Transverse colon (tissue), 4 donors: ENCODE measurements at regions not wholly inside any gene's neighbourhood (a gene's known extent, or its start where the extent isn't known, plus 50 kb on each side); places are given as distances from the start of the nearest gene placed in this dataset.

Experiments
- DNase-seq: peaks from one replicate; pipeline ENCODE4 v3.0.0-alpha.2; 2019
- H3K27ac ChIP-seq, 4 donors: fragments of 200-600 bp; sonication (generic); 2 replicates each; pipeline ENCODE4 v1.5.1; 2016 to 2018; ENCODE audit warnings: inconsistent platforms in 4 of 4
- H3K27me3 ChIP-seq: fragments of 200-600 bp; sonication (generic); 2 replicates; pipeline ENCODE4 v1.5.1; 2017; ENCODE audit warnings: inconsistent platforms
- H3K36me3 ChIP-seq, 4 donors: fragments of 200-600 bp; sonication (generic); 2 replicates each; pipeline ENCODE4 v1.5.1; 2017 to 2019; ENCODE audit warnings: inconsistent platforms in 4 of 4
- H3K4me1 ChIP-seq, 4 donors: fragments of 200-600 bp; sonication (generic); 2 replicates each; pipeline ENCODE4 v1.5.1; 2017 to 2020; ENCODE audit warnings: inconsistent platforms in 4 of 4
- H3K4me3 ChIP-seq, 4 donors: fragments of 200-600 bp; sonication (generic); 1 replicate in 1 of 4; 2 replicates in 3 of 4; pipeline versions ENCODE4 v1.5.1 to v1.6.1; 2017 to 2019; ENCODE audit warnings: inconsistent platforms in 4 of 4
- H3K9me3 ChIP-seq, 2 donors: fragments of 200-600 bp; sonication (generic); 2 replicates each; pipeline ENCODE4 v1.5.1; 2017 to 2019; ENCODE audit warnings: inconsistent platforms in 2 of 2
- CTCF ChIP-seq, 5 experiments: fragments of 200-600 bp in 3 of 5; fragments of 450-650 bp in 2 of 5; sonication (generic) in 3 of 5; IDR thresholded peaks; 1 replicate in 2 of 5; 2 replicates in 3 of 5; pipeline ENCODE4 v1.5.1; 2016 to 2017; ENCODE audit warnings: antibody characterized with exemption in 5 of 5, inconsistent platforms in 3 of 5, mild to moderate bottlenecking in 2 of 5, moderate library complexity in 1 of 5
- EP300 ChIP-seq: sonication (generic); formaldehyde crosslinking; IDR thresholded peaks from one replicate; pipeline ENCODE4 v1.6.1; 2017; ENCODE audit warnings: antibody characterized with exemption, low read depth
- POLR2A ChIP-seq: fragments of 450-650 bp; IDR thresholded peaks from one replicate; pipeline ENCODE4 v1.6.1; 2016; ENCODE audit warnings: antibody characterized with exemption, mild to moderate bottlenecking, moderate library complexity
- POLR2AphosphoS5 ChIP-seq, 3 donors: sonication (generic); formaldehyde crosslinking; IDR thresholded peaks; one replicate each; pipeline ENCODE4 v1.6.1; 2016; ENCODE audit warnings: antibody characterized with exemption in 3 of 3
- WGBS, 2 donors: methylation state at CpG; one replicate each; pipeline ENCODE4 v1.1.5; 2018; ENCODE audit warnings: low coverage in 1 of 2; 5-methylcytosine and 5-hydroxymethylcytosine counted together
- in situ Hi-C, 4 donors: fragments of 200-750 bp; cut with MboI; loops; one replicate each; pipeline versions ENCODE4 v1.15.0 to v1.15.1; 2017; ENCODE audit warnings: low sequenced_read_pairs in 3 of 4, low pct_ligation_motif_present in 1 of 4, low pct_unique_long_range_greater_than_20kb in 1 of 4
- intact Hi-C: fragments of 100-400 bp; cut with DNase I; formaldehyde crosslinking; loops from one replicate; pipeline ENCODE4 v1.15.1; 2023; ENCODE audit warnings: low total_unique reads

DNA sequence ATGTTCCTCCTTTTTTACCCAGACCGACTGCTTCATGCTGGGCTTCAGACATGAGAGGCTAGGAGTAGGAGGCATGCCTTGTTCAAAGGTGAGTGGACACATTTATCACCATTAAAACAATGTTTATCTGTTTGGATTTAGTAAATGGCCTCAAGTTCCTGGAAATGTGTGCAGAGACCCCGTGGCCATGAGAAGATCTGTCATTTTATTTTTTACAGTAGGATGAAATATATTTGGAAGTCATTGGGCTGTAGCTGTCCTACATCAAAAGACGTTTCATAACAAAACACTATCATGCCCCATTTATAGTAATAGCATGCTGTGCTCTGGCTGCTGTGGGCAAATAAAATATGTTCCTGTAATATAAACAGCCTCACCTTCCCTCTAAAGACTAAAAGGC lies 403.9 kb upstream of the TNP1 start:
- Histone ChIP-seq H3K4me1 (no peaks in the 10 kb centered on the region), H3K9me3 (no peaks in the 10 kb centered on the region), H3K27me3 (no peaks in the 10 kb centered on the region), H3K27ac (peak overlapping the region; percentile 24 to 79 (median 58)), H3K36me3 (no peaks in the 10 kb centered on the region), H3K4me3 (no peak overlapping the region)
- in situ Hi-C loops (no loop called here), intact Hi-C loops (loop anchor here (10.0 kb wide), 1 partner anchor 71 kb away; no protein-coding TSS in a partner anchor)
- no peak for DNase-seq
- 32 to 46% methylated on average over 3 of the region's 3 CpGs for WGBS, 2 donors
- TF ChIP-seq EP300, result peak; percentile 86
- no peak for TF ChIP-seq CTCF (IDR thresholded peaks at IDR 0.05)
- TF ChIP-seq POLR2AphosphoS5 (IDR thresholded peaks at IDR 0.05), result peak; percentile 66 to 82 (median 70)
- TF ChIP-seq POLR2A, result no peak

DNA sequence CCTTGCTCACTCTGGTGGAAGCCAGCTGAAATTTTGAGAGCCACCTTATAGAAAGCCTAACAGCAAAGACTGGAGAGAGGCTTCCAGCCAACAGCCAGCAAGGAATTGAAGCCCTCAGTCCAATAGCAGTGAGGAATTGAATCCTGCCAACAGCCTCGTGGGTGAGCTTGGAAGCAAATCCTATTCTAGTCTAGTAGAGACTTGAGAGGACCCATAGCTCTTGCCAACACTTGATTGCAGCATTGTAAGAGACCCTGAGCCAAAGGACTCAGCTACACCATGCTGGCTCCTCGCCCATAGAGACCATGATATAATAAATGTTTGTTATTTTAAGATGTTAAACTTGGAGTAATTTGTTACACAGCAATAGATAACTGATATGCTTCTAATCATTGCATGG lies 403.0 kb upstream of the TNP1 start:
- H3K4me1 ChIP-seq, result no peaks in the 10 kb centered on the region
- intact Hi-C loops, result loop anchor here (10.0 kb wide), 1 partner anchor 72 kb away; no protein-coding TSS in a partner anchor
- TF ChIP-seq EP300 (no peak), CTCF (IDR thresholded peaks at IDR 0.05) (no peak), POLR2AphosphoS5 (IDR thresholded peaks at IDR 0.05) (no peak), POLR2A (no peak)
- H3K27me3 ChIP-seq, result no peaks in the 10 kb centered on the region
- no peaks in the 10 kb centered on the region for H3K9me3 ChIP-seq
- in situ Hi-C loops, result no loop called here
- no peaks in the 10 kb centered on the region for H3K36me3 ChIP-seq
- peak overlapping the region; percentile 52 to 79 (median 59) for H3K27ac ChIP-seq
- DNase-seq, result no peak
- 35 to 55% methylated on average over 2 of the region's 2 CpGs for WGBS, 2 donors
- H3K4me3 ChIP-seq, result no peak overlapping the region

- in situ Hi-C loops, result no loop called here
- peaks cover 0 to 4% (median under 1%) of the 10 kb centered on the region in 4 donors for H3K4me1 ChIP-seq
These were observed 401.6 kb upstream of the TNP1 start for GRCh38 chr2:217261452-217261851.

DNA sequence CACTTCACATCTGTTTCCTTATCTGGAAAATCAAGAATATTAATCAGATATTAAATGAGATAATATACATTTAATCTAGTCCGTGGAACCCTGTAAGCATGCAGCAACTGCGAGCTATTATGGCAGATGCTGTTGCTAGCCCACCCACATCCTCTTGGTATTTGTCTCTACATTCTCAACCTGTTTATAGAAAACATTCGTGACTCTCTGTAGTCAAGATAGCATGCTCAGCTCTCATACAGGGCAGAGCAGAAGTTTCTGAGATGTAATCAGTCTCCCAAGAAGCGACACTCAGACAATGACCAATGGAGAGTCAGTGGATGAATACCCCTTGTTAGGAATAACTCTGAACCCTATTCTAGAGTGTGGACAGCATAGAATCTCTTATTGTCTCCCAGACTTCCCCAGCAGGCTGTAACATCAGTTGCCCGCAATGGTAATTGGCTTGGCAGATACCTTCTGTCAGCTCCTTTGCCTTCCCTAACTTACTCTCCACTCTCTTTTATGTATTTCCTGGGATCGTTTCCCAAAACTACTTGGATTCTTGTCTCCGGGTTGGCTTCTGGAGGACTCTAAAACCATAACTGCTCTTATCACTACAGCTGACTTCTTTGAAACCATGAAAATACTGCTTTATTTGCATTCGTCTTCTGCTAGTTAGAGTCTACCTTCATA lies 400.7 kb upstream of the TNP1 start:
- intact Hi-C loops (loop anchor here (10.0 kb wide), 1 partner anchor 74 kb away; no protein-coding TSS in a partner anchor), in situ Hi-C loops (no loop called here)
- H3K4me1 ChIP-seq, result peaks cover 0 to 6% (median 2%) of the 10 kb centered on the region in 4 donors
- no peak overlapping the region for H3K4me3 ChIP-seq
- TF ChIP-seq EP300 (no peak), POLR2A (no peak), CTCF (IDR thresholded peaks at IDR 0.05) (no peak), POLR2AphosphoS5 (IDR thresholded peaks at IDR 0.05) (no peak)
- 56 to 72% methylated on average over 6 to 8 of the region's 8 CpGs for WGBS, 2 donors
- no peak for DNase-seq
- no peaks in the 10 kb centered on the region for H3K27me3 ChIP-seq
- H3K9me3 ChIP-seq, result no peaks in the 10 kb centered on the region
- H3K27ac ChIP-seq, result peak overlapping the region in 1 of 4 donors; percentile 15
- no peaks in the 10 kb centered on the region for H3K36me3 ChIP-seq

More at GRCh38 chr2:217261452-217261851, 401.6 kb upstream of the TNP1 start:
- H3K36me3 ChIP-seq, result no peaks in the 10 kb centered on the region
- H3K27ac ChIP-seq, result no peak overlapping the region
- no peak for DNase-seq
- H3K4me3 ChIP-seq, result no peak overlapping the region
- no peaks in the 10 kb centered on the region for H3K27me3 ChIP-seq
- no peaks in the 10 kb centered on the region for H3K9me3 ChIP-seq
- 56 to 65% methylated on average over 4 of the region's 4 CpGs for WGBS, 2 donors
- intact Hi-C loops, result loop anchor here (10.0 kb wide), 1 partner anchor 73 kb away; no protein-coding TSS in a partner anchor
- TF ChIP-seq CTCF (IDR thresholded peaks at IDR 0.05) (no peak), POLR2A (no peak), POLR2AphosphoS5 (IDR thresholded peaks at IDR 0.05) (no peak), EP300 (no peak)
